HCT116 (cell line): ENCODE measurements at regions not wholly inside any gene's neighbourhood (a gene's known extent, or its start where the extent isn't known, plus 50 kb on each side); places are given as distances from the start of the nearest gene placed in this dataset.

Experiments used
- ATAC-seq: fragments of 200-7000 bp; cut with Tn5 transposase; 2 replicates; pipeline ENCODE4 v1.9.1; 2020; ENCODE audit warnings: mild to moderate bottlenecking, moderate library complexity
- BruUV-seq: library from RNA; stranded (reverse); fragments of 400-500 nt; replicated peaks from 2 replicates; lab custom pipeline; 2021; lab: Mats Ljungman, UMichigan
- CTCF ChIA-PET: fragments of 300-600 bp; sonication (Branson Sonifier 250); formaldehyde crosslinking; loops from one replicate; lab custom pipeline; 2021; ENCODE audit warnings: antibody characterized with exemption; lab: Charles Lee
- POLR2A ChIA-PET: fragments of 300-600, 350-600 bp; sonication (Branson Sonifier 250); formaldehyde crosslinking; loops from one replicate; lab custom pipeline; 2021; ENCODE audit warnings: antibody characterized with exemption; lab: Charles Lee
- RAD21 ChIA-PET, 2 experiments: fragments of 300-600 bp; sonication (Branson Sonifier 250); formaldehyde crosslinking; loops; one replicate each; lab custom pipeline; 2023; ENCODE audit warnings: low total read pairs in 2 of 2; ENCODE audit not compliant: uncharacterized antibody in 2 of 2, unreplicated experiment in 2 of 2, low non-redundant PET in 1 of 2; lab: Charles Lee
- DNase-seq: peaks from one replicate; pipeline ENCODE4 v3.0.0-alpha.2; 2010; ENCODE audit warnings: low read depth, low spot score
- H2AFZ ChIP-seq: fragments of 200-600 bp; shearing (Covaris generic), sonication (generic); 2 replicates; pipeline ENCODE4 v1.6.1; 2017; ENCODE audit warnings: low read depth, mixed run types, mixed read lengths, antibody characterized with exemption, low read length; ENCODE audit not compliant: poor library complexity, severe bottlenecking
- H3K27ac ChIP-seq: 2 replicates; pipeline ENCODE4 v1.5.1; 2012; ENCODE audit warnings: low read depth, low read length
- H3K27me3 ChIP-seq: fragments of 200-600 bp; sonication (generic); 2 replicates; pipeline ENCODE4 v1.6.1; 2016; ENCODE audit warnings: mixed run types, low read length, mixed read lengths; ENCODE audit not compliant: insufficient read depth
- H3K36me3 ChIP-seq, 2 experiments: fragments of 200-500 bp in 1 of 2; fragments of 200-600 bp in 1 of 2; sonication (Bioruptor generic) in 1 of 2; sonication (generic) in 1 of 2; 2 replicates each; pipeline versions ENCODE4 v1.5.1 to v1.6.1; 2014 to 2016; ENCODE audit warnings: low read length in 2 of 2, inconsistent platforms in 1 of 2, mixed read lengths in 1 of 2, mixed run types in 1 of 2; ENCODE audit not compliant: insufficient read depth in 2 of 2, control insufficient read depth in 1 of 2
- H3K4me1 ChIP-seq, 2 experiments: fragments of 200-600 bp in 1 of 2; sonication (generic) in 1 of 2; 2 replicates each; pipeline versions ENCODE4 v1.5.1 to v1.6.1; 2012 to 2017; ENCODE audit warnings: low read length in 2 of 2, inconsistent platforms in 1 of 2, mild to moderate bottlenecking in 1 of 2, mixed read lengths in 1 of 2, mixed run types in 1 of 2, moderate library complexity in 1 of 2; ENCODE audit not compliant: insufficient read depth in 2 of 2, control insufficient read depth in 1 of 2
- H3K4me2 ChIP-seq: fragments of 200-600 bp; sonication (generic); 2 replicates; pipeline ENCODE4 v1.6.1; 2017; ENCODE audit warnings: mixed run types, low read length, mixed read lengths
- H3K4me3 ChIP-seq, 2 experiments: fragments of 200-600 bp in 1 of 2; sonication (generic) in 1 of 2; replicated peaks in 1 of 2; 2 replicates each; pipeline ENCODE4 v1.5.1; 2011 to 2016; ENCODE audit warnings: low read length in 2 of 2, control low read depth in 1 of 2, low read depth in 1 of 2, mild to moderate bottlenecking in 1 of 2, mixed read lengths in 1 of 2, mixed run types in 1 of 2
- H3K79me2 ChIP-seq: fragments of 200-600 bp; sonication (generic); 2 replicates; pipeline ENCODE4 v1.6.1; 2017; ENCODE audit warnings: mild to moderate bottlenecking, mixed run types, low read length, moderate library complexity, mixed read lengths; ENCODE audit not compliant: insufficient read depth
- H3K9ac ChIP-seq: fragments of 200-600 bp; sonication (generic); 2 replicates; pipeline ENCODE4 v1.6.1; 2016; ENCODE audit warnings: low read length, mixed read lengths
- H3K9me2 ChIP-seq: fragments of 200-600 bp; sonication (generic), shearing (Covaris generic); 2 replicates; pipeline ENCODE4 v1.6.1; 2017; ENCODE audit warnings: mixed run types, mild to moderate bottlenecking, moderate library complexity; ENCODE audit not compliant: insufficient read depth
- H3K9me3 ChIP-seq, 2 experiments: fragments of 200-500 bp in 1 of 2; fragments of 200-600 bp in 1 of 2; sonication (Bioruptor generic) in 1 of 2; sonication (generic) in 1 of 2; 2 replicates each; pipeline ENCODE4 v1.6.1; 2014 to 2017; ENCODE audit warnings: low read length in 2 of 2, mixed read lengths in 2 of 2, inconsistent platforms in 1 of 2, low read depth in 1 of 2, mild to moderate bottlenecking in 1 of 2, mixed run types in 1 of 2, moderate library complexity in 1 of 2; ENCODE audit not compliant: control insufficient read depth in 1 of 2, insufficient read depth in 1 of 2
- H4K20me1 ChIP-seq: fragments of 200-600 bp; sonication (generic), shearing (Covaris generic); 2 replicates; pipeline ENCODE4 v1.6.1; 2017; ENCODE audit warnings: mixed run types, mild to moderate bottlenecking, moderate library complexity; ENCODE audit not compliant: insufficient read depth
- EZH2 ChIP-seq: fragments of 200-600 bp; sonication (generic); IDR thresholded peaks from 2 replicates; pipeline ENCODE4 v1.6.1; 2017; ENCODE audit warnings: antibody characterized with exemption, mixed run types
- SIN3A ChIP-seq: IDR thresholded peaks from 2 replicates; pipeline ENCODE4 v1.6.1; 2012; ENCODE audit warnings: low read depth
- SP1 ChIP-seq: IDR thresholded peaks from 2 replicates; pipeline ENCODE4 v1.6.1; 2012; ENCODE audit warnings: low read depth
- intact Hi-C: fragments of 100-400 bp; cut with micrococcal nuclease; formaldehyde crosslinking; loops from 2 replicates; pipeline ENCODE4 v1.10.0; 2022
- TF ChIP-seq, protein P1 (sequence below): IDR thresholded peaks from 2 replicates; pipeline ENCODE4 v1.6.1; 2012; ENCODE audit warnings: low read depth
- TF ChIP-seq, protein P2 (sequence below), 3 experiments: fragments of 200-600 bp in 1 of 3; sonication (generic) in 1 of 3; IDR thresholded peaks in 2 of 3; conservative IDR thresholded peaks in 1 of 3; 2 replicates each; pipeline ENCODE4 v1.5.1; 2012 to 2017; ENCODE audit warnings: low read depth in 2 of 3, low read length in 2 of 3, antibody characterized with exemption in 1 of 3, borderline replicate concordance in 1 of 3, control low read depth in 1 of 3, mild to moderate bottlenecking in 1 of 3, mixed read lengths in 1 of 3, mixed run types in 1 of 3, moderate library complexity in 1 of 3; ENCODE audit not compliant: insufficient read depth in 1 of 3

DNA sequence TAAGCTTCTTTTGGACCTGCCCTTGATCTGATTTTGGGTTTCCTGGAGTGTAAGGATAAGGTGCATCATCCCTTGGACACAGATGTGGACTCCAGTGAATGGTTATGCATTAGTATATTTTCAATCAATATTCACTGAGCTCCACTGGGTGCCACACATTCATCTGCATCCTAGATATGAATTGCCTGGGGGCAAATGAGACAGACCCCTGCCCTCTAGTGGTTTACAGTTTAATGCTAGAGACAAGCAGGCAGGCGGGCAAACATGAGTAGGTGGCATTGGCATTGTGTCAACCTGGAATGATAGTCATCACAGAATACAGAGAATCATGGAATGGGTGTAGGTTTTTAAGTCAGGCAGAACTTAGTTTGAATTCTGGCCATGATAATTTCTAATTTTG lies 252.5 kb upstream of the SOX14 start:
- Histone ChIP-seq H2AFZ (no peak overlapping the region), H3K4me1 (no peaks in the 10 kb centered on the region), H3K4me3 (no peak overlapping the region), H3K27me3 (0 out of 2 replicates have a peak, but pooled peaks cover 9% of the 10 kb centered on the region), H4K20me1 (no peaks in the 10 kb centered on the region), H3K79me2 (no peaks in the 10 kb centered on the region), H3K4me2 (no peak overlapping the region), H3K9ac (no peak overlapping the region), H3K9me3 (no peaks in the 10 kb centered on the region), H3K9me2 (no peaks in the 10 kb centered on the region), H3K27ac (no peak overlapping the region), H3K36me3 (no peaks in the 10 kb centered on the region)
- RAD21 ChIA-PET: no interaction called here
- no peak for DNase-seq
- POLR2A ChIA-PET: no interaction called here
- intact Hi-C loops: no loop called here
- CTCF ChIA-PET: no interaction called here
- BruUV-seq: no TSS peak
- no peak for ATAC-seq
- TF ChIP-seq, protein P1, sequence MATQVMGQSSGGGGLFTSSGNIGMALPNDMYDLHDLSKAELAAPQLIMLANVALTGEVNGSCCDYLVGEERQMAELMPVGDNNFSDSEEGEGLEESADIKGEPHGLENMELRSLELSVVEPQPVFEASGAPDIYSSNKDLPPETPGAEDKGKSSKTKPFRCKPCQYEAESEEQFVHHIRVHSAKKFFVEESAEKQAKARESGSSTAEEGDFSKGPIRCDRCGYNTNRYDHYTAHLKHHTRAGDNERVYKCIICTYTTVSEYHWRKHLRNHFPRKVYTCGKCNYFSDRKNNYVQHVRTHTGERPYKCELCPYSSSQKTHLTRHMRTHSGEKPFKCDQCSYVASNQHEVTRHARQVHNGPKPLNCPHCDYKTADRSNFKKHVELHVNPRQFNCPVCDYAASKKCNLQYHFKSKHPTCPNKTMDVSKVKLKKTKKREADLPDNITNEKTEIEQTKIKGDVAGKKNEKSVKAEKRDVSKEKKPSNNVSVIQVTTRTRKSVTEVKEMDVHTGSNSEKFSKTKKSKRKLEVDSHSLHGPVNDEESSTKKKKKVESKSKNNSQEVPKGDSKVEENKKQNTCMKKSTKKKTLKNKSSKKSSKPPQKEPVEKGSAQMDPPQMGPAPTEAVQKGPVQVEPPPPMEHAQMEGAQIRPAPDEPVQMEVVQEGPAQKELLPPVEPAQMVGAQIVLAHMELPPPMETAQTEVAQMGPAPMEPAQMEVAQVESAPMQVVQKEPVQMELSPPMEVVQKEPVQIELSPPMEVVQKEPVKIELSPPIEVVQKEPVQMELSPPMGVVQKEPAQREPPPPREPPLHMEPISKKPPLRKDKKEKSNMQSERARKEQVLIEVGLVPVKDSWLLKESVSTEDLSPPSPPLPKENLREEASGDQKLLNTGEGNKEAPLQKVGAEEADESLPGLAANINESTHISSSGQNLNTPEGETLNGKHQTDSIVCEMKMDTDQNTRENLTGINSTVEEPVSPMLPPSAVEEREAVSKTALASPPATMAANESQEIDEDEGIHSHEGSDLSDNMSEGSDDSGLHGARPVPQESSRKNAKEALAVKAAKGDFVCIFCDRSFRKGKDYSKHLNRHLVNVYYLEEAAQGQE: no peak
- TF ChIP-seq SP1: no peak
- no peak for TF ChIP-seq SIN3A

DNA sequence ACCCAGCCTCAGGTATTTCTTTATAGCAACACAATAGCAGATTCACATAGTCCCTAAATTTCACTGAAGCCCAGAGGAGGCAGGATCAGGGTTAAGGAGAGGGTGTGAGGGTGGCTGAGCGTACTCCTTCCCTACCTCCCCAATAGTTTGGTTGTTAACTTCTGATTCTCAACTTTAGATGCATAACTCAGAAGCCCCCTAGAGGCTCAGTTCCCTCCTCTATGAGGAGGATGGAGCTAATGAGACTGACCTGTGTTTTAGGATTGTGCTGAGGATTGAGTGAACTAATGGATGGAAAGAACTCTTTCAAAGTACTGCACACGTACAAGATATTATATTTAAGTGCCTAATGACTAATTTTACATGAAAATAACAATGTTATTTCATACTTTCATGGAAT lies 249.3 kb upstream of the SOX14 start:
- intact Hi-C loops: no loop called here
- Histone ChIP-seq H3K36me3 (no peaks in the 10 kb centered on the region), H3K27me3 (0 out of 2 replicates have a peak, but pooled peaks cover 4% of the 10 kb centered on the region), H4K20me1 (no peaks in the 10 kb centered on the region), H2AFZ (no peak overlapping the region), H3K9me2 (no peaks in the 10 kb centered on the region), H3K4me1 (no peaks in the 10 kb centered on the region), H3K79me2 (no peaks in the 10 kb centered on the region), H3K9me3 (no peaks in the 10 kb centered on the region), H3K9ac (no peak overlapping the region), H3K27ac (no peak overlapping the region), H3K4me3 (no peak overlapping the region), H3K4me2 (no peak overlapping the region)
- no peak for ATAC-seq
- ChIA-PET CTCF (no interaction called here), RAD21 (no interaction called here), POLR2A (no interaction called here)
- no peak for TF ChIP-seq EZH2
- TF ChIP-seq, protein P2, sequence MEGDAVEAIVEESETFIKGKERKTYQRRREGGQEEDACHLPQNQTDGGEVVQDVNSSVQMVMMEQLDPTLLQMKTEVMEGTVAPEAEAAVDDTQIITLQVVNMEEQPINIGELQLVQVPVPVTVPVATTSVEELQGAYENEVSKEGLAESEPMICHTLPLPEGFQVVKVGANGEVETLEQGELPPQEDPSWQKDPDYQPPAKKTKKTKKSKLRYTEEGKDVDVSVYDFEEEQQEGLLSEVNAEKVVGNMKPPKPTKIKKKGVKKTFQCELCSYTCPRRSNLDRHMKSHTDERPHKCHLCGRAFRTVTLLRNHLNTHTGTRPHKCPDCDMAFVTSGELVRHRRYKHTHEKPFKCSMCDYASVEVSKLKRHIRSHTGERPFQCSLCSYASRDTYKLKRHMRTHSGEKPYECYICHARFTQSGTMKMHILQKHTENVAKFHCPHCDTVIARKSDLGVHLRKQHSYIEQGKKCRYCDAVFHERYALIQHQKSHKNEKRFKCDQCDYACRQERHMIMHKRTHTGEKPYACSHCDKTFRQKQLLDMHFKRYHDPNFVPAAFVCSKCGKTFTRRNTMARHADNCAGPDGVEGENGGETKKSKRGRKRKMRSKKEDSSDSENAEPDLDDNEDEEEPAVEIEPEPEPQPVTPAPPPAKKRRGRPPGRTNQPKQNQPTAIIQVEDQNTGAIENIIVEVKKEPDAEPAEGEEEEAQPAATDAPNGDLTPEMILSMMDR (IDR thresholded peaks at IDR 0.05 in 2 of 3, conservative IDR thresholded peaks at IDR 0.05 in 1 of 3; ENCODE audit: borderline replicate concordance in 1 of 3, insufficient read depth in 1 of 3, low read depth in 2 of 3, low read length in 2 of 3): peak in 2 of 3 experiments; percentile 17 to 30; a peak in 1 of 6 replicates
- no peak for DNase-seq
- BruUV-seq: no TSS peak
